Skeletal muscle satellite cell (primary cell): ENCODE measurements at regions not wholly inside any gene's neighbourhood (a gene's known extent, or its start where the extent isn't known, plus 50 kb on each side); places are given as distances from the start of the nearest gene placed in this dataset.
"Not testable (repeated sequence)": the region's sequence is repeated elsewhere in the genome, so short reads cannot be mapped to it uniquely, and the experiment has no call there.

Source experiments
- H3K27me3 ChIP-seq: 2 replicates; pipeline ENCODE4 v1.7.0; 2013; ENCODE audit warnings: low read length; ENCODE audit not compliant: control insufficient read depth, insufficient read depth
- H3K36me3 ChIP-seq: 2 replicates; pipeline ENCODE4 v1.7.0; 2013; ENCODE audit warnings: mild to moderate bottlenecking, control low read depth, low read length; ENCODE audit not compliant: insufficient read depth
- H3K4me1 ChIP-seq: 2 replicates; pipeline ENCODE4 v1.7.0; 2013; ENCODE audit warnings: low read length; ENCODE audit not compliant: control insufficient read depth, insufficient read depth
- H3K4me2 ChIP-seq: 2 replicates; pipeline ENCODE4 v1.7.0; 2013; ENCODE audit warnings: mild to moderate bottlenecking, low read length
- H3K4me3 ChIP-seq: 2 replicates; pipeline ENCODE4 v1.7.0; 2013; ENCODE audit warnings: low read length
- H3K9ac ChIP-seq: 2 replicates; pipeline ENCODE4 v1.7.0; 2013; ENCODE audit warnings: mild to moderate bottlenecking, low read depth, low read length, moderate library complexity
- H3K9me3 ChIP-seq: replicated peaks from 2 replicates; pipeline ENCODE4 v1.7.0; 2013; ENCODE audit warnings: mild to moderate bottlenecking, control low read depth, low read length

DNA sequence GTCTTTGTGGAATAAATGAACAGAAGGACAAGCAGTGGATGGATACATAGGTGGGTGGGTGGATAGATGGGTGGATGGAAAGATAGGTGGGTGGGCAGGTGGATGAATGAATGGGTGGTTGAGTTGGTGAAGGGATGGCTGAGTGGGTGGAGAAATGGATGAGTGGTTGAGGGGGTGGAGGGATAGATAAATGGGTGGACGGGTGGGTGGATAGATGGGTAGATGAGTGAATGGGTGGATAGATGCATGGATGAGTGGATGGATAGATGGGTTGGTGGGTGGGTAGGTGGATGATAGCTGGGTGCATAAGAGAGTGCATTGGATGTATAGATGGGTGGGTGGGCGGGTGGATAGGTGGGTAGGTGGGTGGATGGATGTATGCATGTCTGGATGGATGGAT is 63.5 kb downstream of the UNC93B1 start:
- not testable (repeated sequence) for H3K9me3 ChIP-seq, H3K4me1 ChIP-seq, H3K9ac ChIP-seq, H3K36me3 ChIP-seq, H3K4me2 ChIP-seq, H3K27me3 ChIP-seq, H3K4me3 ChIP-seq

DNA sequence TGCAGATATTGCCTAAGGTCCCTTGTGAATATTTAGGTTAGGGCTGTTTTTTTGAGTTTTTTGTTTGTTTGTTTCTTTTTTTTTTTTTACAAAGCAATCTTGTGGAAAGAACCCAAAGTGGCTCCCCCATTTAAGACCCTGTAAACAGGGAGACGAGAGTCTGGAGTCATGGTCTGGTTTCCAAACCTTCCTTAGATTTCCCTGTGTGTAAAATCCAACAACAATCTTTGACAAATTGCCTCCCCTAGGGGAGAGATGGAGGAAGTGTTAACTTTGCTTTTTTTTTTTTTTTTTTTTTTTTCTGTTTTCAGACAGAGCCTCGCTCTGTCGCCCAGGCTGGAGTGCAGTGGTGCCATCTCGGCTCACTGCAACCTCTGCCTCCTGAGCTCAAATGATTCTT is 64.9 kb downstream of the UNC93B1 start:
- not testable (repeated sequence) for H3K4me1 ChIP-seq, H3K36me3 ChIP-seq, H3K9ac ChIP-seq, H3K4me3 ChIP-seq, H3K9me3 ChIP-seq, H3K4me2 ChIP-seq, H3K27me3 ChIP-seq

DNA sequence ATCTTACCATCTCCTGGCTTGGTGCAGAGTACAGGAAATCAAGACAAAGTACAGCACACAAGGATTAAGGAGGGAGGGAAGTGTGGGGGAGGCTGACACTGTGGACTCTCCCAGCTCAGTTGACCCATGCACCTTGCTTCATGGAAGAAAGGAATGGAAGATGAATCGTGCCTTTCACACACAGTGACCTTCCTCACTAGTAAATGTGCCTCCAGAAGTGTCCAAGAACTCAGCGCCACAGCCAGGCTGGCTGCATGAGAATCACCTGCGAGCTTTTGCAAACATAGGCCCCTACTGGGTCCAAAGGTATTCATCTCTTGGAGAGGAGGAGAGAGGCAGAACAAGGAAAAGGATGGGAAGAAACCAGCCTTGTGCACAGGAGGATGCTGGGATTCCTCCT is 65.5 kb downstream of the UNC93B1 start:
- H3K9ac ChIP-seq, H3K4me1 ChIP-seq, H3K36me3 ChIP-seq, H3K4me3 ChIP-seq, H3K27me3 ChIP-seq, H3K9me3 ChIP-seq, H3K4me2 ChIP-seq: not testable (repeated sequence)

DNA sequence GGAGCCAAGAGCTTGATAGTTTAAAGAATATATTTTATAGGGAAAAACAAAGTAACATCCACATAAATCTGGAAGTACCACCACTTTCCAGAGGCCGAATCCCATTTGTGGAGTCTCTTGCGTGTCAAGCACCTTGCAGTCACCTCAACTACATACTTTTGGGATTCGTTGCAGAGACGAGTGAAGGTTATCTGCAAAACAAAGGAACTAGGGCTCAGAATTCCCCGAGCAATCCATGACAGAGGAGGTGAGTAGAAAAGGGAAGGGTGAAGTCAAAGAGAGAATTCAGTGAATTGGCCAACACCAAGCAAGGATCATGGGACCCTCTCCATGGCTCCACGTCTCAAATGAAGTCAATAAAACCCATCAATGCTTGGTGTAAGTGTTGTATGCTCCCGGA is 80.3 kb downstream of the UNC93B1 start:
- not testable (repeated sequence) for H3K9me3 ChIP-seq, H3K36me3 ChIP-seq, H3K4me2 ChIP-seq, H3K27me3 ChIP-seq, H3K4me3 ChIP-seq, H3K9ac ChIP-seq, H3K4me1 ChIP-seq

DNA sequence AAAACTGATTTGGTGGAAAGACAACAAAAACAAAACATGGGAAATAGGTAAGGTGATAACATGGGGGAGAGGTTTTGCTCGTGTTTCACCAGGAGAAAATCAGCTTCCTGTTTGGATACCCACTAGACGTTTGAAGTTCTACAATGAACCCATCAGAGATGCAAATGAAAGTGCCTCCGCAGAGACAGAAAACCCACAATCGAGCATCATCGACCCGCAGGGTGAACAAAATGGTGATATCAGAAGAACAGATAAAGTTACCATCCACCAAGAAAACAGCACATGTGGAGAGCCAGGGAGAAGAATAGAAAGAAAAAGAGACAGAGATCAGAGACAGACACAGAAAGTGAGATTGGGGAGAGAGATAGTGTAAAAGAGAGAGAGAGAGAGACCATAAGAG is 83.4 kb downstream of the UNC93B1 start:
- not testable (repeated sequence) for H3K9ac ChIP-seq, H3K27me3 ChIP-seq, H3K4me1 ChIP-seq, H3K36me3 ChIP-seq, H3K9me3 ChIP-seq, H3K4me3 ChIP-seq, H3K4me2 ChIP-seq

DNA sequence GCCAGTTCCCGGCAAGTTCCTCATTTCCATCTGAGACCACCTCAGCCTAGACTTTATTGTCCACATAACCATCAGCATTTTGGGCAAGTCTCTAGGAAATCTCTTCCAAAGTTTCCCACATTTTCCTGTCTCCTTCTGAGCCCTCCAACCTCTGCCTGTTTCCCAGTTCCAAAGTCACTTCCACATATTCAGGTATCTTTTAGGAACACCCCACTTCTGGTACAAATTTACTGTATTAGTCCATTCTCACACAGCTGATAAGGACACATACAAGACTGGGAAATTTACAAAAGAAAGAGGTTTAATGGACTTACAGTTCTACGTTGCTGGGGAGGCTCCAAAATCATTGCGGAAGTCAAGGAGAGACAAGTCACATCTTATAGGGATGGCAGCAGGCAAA is 91.7 kb downstream of the UNC93B1 start:
- not testable (repeated sequence) for H3K9ac ChIP-seq, H3K4me2 ChIP-seq, H3K9me3 ChIP-seq

DNA sequence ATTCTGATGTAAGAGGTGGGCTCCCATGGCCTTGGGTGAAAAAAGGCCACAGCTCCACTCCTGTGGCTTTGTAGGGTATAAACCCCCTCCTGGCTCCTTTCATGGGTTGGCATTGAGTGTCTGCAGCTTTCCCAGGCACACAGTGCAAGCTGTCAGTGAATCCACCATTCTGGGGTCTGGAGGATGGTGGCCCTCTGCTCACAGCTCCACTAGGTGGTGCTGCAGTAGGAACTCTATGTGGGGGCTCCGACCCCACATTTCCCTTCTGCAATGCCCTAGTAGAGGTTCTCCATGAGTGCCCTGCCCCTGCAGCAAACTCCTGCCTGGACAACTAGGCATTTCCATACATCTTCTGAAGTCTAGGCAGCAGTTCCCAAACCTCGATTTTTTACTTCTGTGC is 92.7 kb downstream of the UNC93B1 start:
- not testable (repeated sequence) for H3K4me1 ChIP-seq, H3K9me3 ChIP-seq, H3K4me3 ChIP-seq, H3K9ac ChIP-seq, H3K27me3 ChIP-seq, H3K36me3 ChIP-seq, H3K4me2 ChIP-seq

More for the DNA sequence above, 91.7 kb downstream of the UNC93B1 start:
- not testable (repeated sequence) for H3K4me3 ChIP-seq, H3K27me3 ChIP-seq, H3K4me1 ChIP-seq, H3K36me3 ChIP-seq

DNA sequence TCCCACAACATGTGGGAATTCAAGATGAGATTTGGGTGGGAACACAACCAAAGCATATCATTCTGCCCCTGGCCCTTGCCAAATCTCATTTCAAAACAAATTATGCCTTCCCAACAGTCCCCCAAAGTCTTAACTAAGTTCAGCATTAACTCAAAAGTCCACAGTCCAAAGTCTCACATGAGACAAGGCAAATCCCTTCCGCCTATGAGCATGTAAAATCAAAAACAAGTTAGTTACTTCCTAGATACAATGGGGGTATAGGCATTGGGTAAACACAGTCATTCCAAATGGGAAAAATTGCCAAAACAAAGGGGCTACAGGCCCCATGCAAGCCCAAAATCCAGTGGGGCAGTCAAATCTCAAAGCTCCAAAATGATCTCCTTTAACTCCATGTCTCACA is 93.1 kb downstream of the UNC93B1 start:
- H3K4me3 ChIP-seq, H3K4me2 ChIP-seq, H3K9ac ChIP-seq, H3K4me1 ChIP-seq, H3K27me3 ChIP-seq, H3K9me3 ChIP-seq, H3K36me3 ChIP-seq: not testable (repeated sequence)

DNA sequence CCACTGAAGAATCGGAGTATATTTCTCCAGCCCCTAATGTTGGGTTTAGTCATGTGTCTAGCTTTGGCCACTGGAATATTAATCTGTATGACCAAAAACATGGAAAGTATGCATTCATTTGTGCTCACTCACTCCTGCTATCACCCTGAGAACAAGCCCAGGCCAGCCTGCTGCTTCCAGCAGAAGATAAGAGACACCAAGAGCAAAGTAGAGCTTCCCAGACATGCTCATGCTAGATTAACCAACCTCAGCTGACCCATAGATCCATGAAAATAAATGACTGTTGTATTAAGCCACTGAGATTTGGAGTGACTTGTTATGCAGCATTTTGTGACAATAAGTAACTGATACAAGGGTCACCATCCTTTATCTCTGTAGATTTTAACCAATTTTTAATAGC is 96.9 kb downstream of the UNC93B1 start:
- H3K9me3 ChIP-seq, H3K4me3 ChIP-seq, H3K36me3 ChIP-seq, H3K9ac ChIP-seq, H3K4me2 ChIP-seq, H3K4me1 ChIP-seq, H3K27me3 ChIP-seq: not testable (repeated sequence)

DNA sequence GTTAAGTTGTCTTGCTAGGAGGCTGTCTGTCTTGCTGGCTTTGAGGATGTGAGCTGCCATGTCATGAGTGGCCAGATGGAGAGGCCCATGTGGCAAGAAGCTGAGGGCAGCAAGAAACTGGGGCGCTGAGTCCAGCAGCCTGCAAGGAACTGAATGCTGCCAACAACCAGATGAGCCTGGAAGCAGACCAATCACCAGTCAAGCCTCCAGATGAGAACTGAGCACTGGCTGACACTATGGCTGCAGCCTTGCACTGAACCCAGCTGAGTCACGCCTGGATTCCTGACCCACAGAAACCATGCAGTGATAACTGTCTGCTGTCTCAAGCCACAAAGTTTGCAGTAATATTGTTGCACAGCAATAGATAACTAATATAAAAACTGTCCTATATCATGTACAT is 104.4 kb downstream of the UNC93B1 start:
- not testable (repeated sequence) for H3K9me3 ChIP-seq, H3K4me3 ChIP-seq

DNA sequence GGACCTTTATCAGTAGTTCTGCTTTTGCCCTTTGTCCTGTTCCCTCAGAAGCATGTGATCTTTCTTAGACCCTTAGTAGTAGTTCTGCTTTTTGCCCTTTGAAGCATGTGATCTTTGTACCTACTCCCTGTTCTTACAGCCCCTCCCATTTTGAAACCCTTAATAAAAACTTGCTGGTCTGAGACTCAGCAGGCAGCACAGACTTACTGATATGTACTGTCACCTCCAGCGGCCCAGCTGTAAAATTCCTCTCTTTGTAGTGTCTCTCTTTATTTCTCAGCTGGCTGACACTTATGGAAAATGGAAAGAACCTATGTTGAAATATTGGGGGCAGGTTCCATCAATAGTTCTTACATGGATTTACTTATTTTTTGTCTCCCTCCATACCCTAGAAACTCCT is 110.4 kb downstream of the UNC93B1 start:
- H3K36me3 ChIP-seq, H3K4me1 ChIP-seq, H3K4me3 ChIP-seq, H3K9ac ChIP-seq, H3K4me2 ChIP-seq, H3K9me3 ChIP-seq, H3K27me3 ChIP-seq: not testable (repeated sequence)

More for the DNA sequence above, 104.4 kb downstream of the UNC93B1 start:
- H3K4me1 ChIP-seq, H3K36me3 ChIP-seq, H3K9ac ChIP-seq, H3K27me3 ChIP-seq, H3K4me2 ChIP-seq: not testable (repeated sequence)

DNA sequence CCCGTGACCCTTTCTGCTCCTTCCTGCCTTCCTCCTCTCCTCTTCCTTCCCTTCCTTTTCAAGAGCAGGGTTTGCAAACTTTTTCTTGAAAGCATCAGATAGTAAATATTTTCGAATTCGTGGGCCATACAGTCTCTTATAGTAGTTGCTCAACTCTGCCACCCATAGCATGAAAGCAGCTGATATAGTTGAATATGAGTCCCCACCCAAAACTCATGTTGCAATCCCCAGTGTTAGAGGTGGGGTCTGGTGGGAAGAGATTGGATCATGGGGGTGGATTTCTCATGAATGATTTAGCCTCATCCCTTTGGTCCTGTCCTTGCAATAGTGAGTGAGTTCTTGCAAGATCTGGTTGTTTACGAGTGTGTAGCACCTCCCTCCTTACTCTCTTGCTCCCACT is 114.3 kb downstream of the UNC93B1 start:
- H3K9me3 ChIP-seq, H3K9ac ChIP-seq, H3K4me3 ChIP-seq, H3K4me1 ChIP-seq, H3K36me3 ChIP-seq, H3K27me3 ChIP-seq, H3K4me2 ChIP-seq: not testable (repeated sequence)

DNA sequence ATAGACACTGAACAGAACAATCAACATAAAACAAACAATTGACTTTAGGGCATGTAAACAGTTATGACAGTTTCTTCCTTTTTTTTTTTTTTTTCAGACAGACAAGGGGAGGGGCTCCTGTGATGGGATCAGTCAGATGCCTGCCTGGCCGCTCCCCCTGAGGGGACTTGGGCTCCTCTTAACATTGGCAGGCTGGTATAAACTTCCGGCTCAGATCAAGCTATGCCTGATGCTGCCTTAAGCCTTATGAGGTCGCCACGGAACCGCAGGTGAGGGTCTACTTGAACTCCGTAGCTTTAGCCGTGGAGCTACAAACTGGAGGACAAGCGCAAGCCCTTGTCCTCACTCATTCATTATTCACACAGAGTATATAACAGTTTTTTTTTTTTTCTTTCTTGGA is 115.8 kb downstream of the UNC93B1 start:
- not testable (repeated sequence) for H3K27me3 ChIP-seq, H3K4me2 ChIP-seq, H3K36me3 ChIP-seq, H3K4me3 ChIP-seq, H3K9me3 ChIP-seq, H3K4me1 ChIP-seq, H3K9ac ChIP-seq
